ENCODE measurements at regions not wholly inside any gene's neighbourhood (a gene's known extent, or its start where the extent isn't known, plus 50 kb on each side); places are given as distances from the start of the nearest gene placed in this dataset.
"Not testable (repeated sequence)": the region's sequence is repeated elsewhere in the genome, so short reads cannot be mapped to it uniquely, and the experiment has no call there.

DNA sequence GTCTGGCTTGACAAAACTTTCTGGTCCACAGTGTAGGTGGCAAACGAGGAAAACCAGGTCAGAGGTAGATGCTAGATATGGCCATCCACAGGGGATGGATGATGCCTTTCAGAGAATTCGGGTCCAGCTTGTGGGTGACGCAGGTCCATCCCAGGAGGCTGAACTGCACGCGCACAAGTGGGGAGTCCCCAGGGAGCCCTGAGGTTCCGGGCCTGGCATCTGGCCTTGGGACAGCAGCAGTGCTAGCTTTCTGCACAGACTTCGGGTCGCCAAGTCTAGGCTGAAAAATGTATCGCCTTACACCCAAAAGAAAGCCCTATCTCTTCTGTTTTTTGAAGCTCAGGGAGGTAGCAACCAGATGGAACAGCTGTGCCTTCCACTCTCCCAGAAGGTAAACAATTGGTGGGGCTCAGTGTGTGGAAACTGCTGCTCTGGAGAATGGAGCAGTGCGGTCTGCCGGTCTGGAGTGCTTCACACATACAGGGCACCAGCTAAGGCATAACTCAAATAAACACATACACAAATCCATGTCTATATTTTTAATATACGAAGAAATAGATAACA, 119.3 kb upstream of the ACBD5 start:
- TF ChIP-seq, protein P1, sequence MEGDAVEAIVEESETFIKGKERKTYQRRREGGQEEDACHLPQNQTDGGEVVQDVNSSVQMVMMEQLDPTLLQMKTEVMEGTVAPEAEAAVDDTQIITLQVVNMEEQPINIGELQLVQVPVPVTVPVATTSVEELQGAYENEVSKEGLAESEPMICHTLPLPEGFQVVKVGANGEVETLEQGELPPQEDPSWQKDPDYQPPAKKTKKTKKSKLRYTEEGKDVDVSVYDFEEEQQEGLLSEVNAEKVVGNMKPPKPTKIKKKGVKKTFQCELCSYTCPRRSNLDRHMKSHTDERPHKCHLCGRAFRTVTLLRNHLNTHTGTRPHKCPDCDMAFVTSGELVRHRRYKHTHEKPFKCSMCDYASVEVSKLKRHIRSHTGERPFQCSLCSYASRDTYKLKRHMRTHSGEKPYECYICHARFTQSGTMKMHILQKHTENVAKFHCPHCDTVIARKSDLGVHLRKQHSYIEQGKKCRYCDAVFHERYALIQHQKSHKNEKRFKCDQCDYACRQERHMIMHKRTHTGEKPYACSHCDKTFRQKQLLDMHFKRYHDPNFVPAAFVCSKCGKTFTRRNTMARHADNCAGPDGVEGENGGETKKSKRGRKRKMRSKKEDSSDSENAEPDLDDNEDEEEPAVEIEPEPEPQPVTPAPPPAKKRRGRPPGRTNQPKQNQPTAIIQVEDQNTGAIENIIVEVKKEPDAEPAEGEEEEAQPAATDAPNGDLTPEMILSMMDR (IDR thresholded peaks at IDR 0.05; ENCODE audit: low read depth, low read length), result no peak
- no peak overlapping the region for H3K4me3 ChIP-seq (ENCODE audit: low read depth, low read length)

- H3K4me3 ChIP-seq (ENCODE audit: low read depth, low read length), result no peak overlapping the region
- TF ChIP-seq, protein P1 (IDR thresholded peaks at IDR 0.05; ENCODE audit: low read depth, low read length), result no peak
Observed at GRCh38 chr10:27356738-27357137, 116.1 kb upstream of the ACBD5 start.

DNA sequence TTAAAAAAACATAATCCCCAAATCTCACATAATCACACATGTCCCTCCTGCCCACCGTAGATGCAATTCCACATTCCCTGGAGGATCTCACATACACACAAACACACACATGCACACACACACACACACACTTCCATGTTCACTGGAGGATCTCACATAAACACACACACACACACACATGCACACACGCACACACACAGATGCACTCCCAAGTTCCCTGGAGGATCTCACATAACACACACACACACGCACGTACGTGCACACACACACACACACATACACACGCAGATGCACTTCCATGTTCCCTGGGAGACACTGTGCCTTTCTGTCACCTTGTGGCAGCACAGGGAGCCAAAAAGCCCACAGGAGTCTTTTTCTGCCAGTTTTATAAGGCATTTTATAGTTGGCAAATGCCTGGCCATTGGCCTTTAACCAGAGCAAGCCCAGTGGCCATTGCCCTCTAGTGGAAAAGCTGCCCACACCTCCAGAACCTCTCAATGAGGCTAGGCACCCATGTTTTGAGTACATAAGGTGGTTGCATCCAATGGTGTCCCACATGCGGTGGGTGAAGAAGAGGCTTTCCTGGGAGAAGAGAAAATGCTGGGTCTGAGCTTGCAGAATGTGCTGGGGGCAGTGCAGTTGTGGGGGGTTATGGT, 115.4 kb upstream of the ACBD5 start:
- no peak overlapping the region for H3K4me3 ChIP-seq (ENCODE audit: low read depth, low read length)
- TF ChIP-seq, protein P1 (IDR thresholded peaks at IDR 0.05; ENCODE audit: low read depth, low read length), result no peak

DNA sequence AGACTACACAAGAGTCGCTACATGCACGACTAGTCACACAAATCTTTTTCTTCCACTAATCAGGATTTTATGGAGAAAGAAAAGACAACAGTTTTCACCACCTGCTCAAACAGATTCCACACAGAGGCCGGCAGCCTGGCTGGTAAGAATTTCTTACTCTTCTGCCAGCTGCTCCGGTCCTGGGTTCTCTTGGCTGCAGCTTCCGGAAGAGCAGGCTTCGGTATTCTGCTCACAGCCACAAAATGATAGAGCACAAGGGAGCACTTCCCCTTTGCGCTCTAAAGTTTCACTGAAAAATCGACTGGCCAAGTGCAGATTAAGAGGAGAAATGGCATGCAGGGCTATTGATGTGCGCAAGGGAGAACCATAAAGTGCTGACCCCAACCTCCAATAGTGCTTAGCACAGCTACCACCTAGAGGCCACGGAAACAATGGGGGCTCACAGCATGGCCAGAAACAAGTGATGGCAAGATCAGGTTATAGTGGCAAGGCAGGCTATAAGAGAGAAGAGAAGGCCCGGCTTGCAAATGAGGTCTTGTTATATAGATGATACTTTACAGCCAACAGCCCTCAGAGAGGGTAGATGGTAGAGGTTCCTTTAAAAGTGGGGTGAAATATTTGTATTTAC, 114.2 kb upstream of the ACBD5 start:
- not testable (repeated sequence) for H3K4me3 ChIP-seq (ENCODE audit: low read depth, low read length)

DNA sequence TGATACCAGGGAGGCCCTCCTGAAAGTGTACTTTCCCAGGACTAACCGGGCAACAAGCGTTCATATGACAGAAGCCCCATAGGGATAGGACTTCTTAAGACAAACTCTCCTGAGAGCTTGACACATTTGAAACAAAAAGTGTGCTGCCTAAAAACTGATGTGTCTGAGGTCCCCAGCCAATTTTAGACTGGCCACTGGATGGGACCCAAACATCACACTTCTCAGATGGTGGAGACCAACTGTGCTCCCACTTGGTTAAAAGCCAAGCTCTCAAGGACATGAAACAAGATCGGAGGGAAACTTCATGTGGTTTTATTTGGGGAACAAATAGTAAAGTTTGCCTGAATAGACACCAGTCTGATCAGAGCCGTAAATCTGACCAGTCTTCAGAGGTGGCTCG, 113.5 kb upstream of the ACBD5 start:
- not testable (repeated sequence) for H3K4me3 ChIP-seq (ENCODE audit: low read depth, low read length)

DNA sequence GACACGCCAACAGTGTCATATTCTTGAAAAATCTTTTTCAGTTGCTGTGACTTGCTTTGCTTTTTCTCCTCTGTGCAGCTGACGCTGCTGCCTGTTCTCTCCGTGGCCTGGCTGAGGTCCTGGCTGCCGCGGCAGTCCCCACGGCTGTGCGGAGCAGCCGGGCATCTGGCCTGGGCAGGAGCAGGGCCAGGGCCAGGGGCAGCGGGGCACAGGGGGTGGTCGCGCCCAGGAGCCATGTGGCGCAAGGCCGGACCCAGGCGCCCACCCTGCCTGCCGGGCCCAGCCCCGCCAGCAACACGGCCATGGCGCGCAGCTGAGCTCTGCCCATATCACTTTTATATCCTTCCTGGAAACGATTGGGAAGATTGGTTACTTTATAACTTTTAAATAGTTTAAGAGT, 109.4 kb upstream of the ACBD5 start:
- H3K4me3 ChIP-seq (ENCODE audit: low read depth, low read length), result no peak overlapping the region
- TF ChIP-seq, protein P1 (IDR thresholded peaks at IDR 0.05; ENCODE audit: low read depth, low read length), result no peak

DNA sequence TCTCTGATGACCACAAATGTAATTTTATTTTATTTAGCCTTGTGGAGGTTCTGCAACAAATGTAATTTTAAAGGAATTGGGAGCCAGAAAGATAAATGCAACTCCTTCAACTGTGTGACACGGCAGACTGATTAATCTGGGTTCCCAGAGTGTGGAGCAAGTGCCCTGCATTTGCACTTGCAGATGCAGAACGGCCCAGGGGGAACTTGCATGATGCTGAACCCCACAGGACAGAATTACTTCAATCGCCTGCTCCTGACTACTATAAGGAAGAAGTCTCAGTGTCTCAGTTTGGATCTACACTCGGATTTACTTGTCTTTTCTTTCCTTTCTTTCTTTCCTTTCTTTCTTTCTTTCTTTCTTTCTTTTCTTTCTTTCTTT, 107.2 kb upstream of the ACBD5 start:
- not testable (repeated sequence) for H3K4me3 ChIP-seq (ENCODE audit: low read depth, low read length)

- TF ChIP-seq, protein P1 (IDR thresholded peaks at IDR 0.05; ENCODE audit: low read depth, low read length), result no peak
- no peak overlapping the region for H3K4me3 ChIP-seq (ENCODE audit: low read depth, low read length)
Observed at GRCh38 chr10:27345455-27345920, 104.9 kb upstream of the ACBD5 start.
